Thyroid gland (tissue), 4 donors: ENCODE measurements at regions not wholly inside any gene's neighbourhood (a gene's known extent, or its start where the extent isn't known, plus 50 kb on each side); places are given as distances from the start of the nearest gene placed in this dataset.

Experiments
- POLR2A ChIP-seq, 2 donors: fragments of 450-650 bp; IDR thresholded peaks; one replicate each; pipeline ENCODE4 v1.6.1; 2017; ENCODE audit warnings: antibody characterized with exemption in 2 of 2, mild to moderate bottlenecking in 2 of 2, moderate library complexity in 1 of 2
- TF ChIP-seq, protein P1 (sequence below), 6 experiments: fragments of 200-600 bp in 3 of 6; fragments of 450-650 bp in 3 of 6; sonication (generic) in 3 of 6; IDR thresholded peaks; one replicate each; pipeline ENCODE4 v1.5.1; 2016 to 2019; ENCODE audit warnings: antibody characterized with exemption in 6 of 6, mild to moderate bottlenecking in 2 of 6, inconsistent platforms in 1 of 6, moderate library complexity in 1 of 6

- TF ChIP-seq, protein P1, sequence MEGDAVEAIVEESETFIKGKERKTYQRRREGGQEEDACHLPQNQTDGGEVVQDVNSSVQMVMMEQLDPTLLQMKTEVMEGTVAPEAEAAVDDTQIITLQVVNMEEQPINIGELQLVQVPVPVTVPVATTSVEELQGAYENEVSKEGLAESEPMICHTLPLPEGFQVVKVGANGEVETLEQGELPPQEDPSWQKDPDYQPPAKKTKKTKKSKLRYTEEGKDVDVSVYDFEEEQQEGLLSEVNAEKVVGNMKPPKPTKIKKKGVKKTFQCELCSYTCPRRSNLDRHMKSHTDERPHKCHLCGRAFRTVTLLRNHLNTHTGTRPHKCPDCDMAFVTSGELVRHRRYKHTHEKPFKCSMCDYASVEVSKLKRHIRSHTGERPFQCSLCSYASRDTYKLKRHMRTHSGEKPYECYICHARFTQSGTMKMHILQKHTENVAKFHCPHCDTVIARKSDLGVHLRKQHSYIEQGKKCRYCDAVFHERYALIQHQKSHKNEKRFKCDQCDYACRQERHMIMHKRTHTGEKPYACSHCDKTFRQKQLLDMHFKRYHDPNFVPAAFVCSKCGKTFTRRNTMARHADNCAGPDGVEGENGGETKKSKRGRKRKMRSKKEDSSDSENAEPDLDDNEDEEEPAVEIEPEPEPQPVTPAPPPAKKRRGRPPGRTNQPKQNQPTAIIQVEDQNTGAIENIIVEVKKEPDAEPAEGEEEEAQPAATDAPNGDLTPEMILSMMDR (IDR thresholded peaks at IDR 0.05): no peak
- no peak for TF ChIP-seq POLR2A (IDR thresholded peaks at IDR 0.05)
Observed at GRCh38 chr3:181274025-181274424, 284.5 kb upstream of the DNAJC19 start.
